SK-N-SH (cell line): ENCODE measurements at regions not wholly inside any gene's neighbourhood (a gene's known extent, or its start where the extent isn't known, plus 50 kb on each side); places are given as distances from the start of the nearest gene placed in this dataset.

Experiments used
- FOXM1 ChIP-seq: IDR thresholded peaks from 2 replicates; pipeline ENCODE4 v1.4.0; 2012; ENCODE audit warnings: low read depth, mild to moderate bottlenecking
- MXI1 ChIP-seq: IDR thresholded peaks from 2 replicates; pipeline ENCODE4 v1.6.1; 2012; ENCODE audit warnings: mild to moderate bottlenecking, low read depth, low read length, improper control_type of control experiment
- NFIC ChIP-seq: IDR thresholded peaks from 2 replicates; pipeline ENCODE4 v1.4.0; 2012; ENCODE audit warnings: borderline replicate concordance
- POLR2AphosphoS5 ChIP-seq: IDR thresholded peaks from 2 replicates; pipeline ENCODE4 v1.6.1; 2012; ENCODE audit warnings: low read depth, low read length
- RAD21 ChIP-seq: IDR thresholded peaks from 2 replicates; pipeline ENCODE4 v1.6.1; 2012; ENCODE audit warnings: mild to moderate bottlenecking, low read length
- RCOR1 ChIP-seq: fragments of 150-350 bp; IDR thresholded peaks from 2 replicates; pipeline ENCODE4 v1.6.1; 2017; ENCODE audit warnings: antibody characterized with exemption, low read length
- REST ChIP-seq: IDR thresholded peaks from 2 replicates; pipeline ENCODE4 v1.6.1; 2012; ENCODE audit warnings: mild to moderate bottlenecking, low read depth, low read length, moderate library complexity
- TAF1 ChIP-seq: IDR thresholded peaks from 2 replicates; pipeline ENCODE4 v1.6.1; 2012; ENCODE audit warnings: low read depth, mild to moderate bottlenecking, low read length, moderate library complexity, borderline replicate concordance
- TF ChIP-seq, protein P1 (sequence below): fragments of 200-600 bp; sonication (generic); IDR thresholded peaks from 2 replicates; pipeline ENCODE4 v1.6.1; 2017; ENCODE audit warnings: antibody characterized with exemption, mild to moderate bottlenecking, moderate library complexity

DNA sequence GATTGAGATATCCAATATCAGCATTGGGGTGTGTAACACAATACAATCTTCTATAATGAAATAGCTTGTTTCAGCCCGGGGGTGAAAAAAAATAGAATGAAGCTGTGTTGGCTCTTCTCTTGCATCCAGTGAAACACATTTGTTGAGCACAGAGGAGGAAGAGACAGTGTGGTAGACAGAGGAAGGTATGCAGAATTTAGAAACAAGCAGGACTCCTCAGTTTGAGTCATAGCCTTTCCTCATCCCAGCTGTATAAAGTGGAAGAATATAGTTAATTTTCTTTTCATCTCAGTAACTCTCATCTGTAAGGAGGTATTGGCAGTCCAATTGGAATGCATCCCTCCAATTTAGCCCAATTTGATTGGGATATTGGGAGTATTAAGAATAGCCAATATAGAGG lies 302.2 kb upstream of the VLDLR start:
- TF ChIP-seq POLR2AphosphoS5 (no peak), RAD21 (no peak), NFIC (no peak), FOXM1 (no peak), TAF1 (no peak), RCOR1 (no peak), MXI1 (no peak), REST (no peak)
- TF ChIP-seq, protein P1, sequence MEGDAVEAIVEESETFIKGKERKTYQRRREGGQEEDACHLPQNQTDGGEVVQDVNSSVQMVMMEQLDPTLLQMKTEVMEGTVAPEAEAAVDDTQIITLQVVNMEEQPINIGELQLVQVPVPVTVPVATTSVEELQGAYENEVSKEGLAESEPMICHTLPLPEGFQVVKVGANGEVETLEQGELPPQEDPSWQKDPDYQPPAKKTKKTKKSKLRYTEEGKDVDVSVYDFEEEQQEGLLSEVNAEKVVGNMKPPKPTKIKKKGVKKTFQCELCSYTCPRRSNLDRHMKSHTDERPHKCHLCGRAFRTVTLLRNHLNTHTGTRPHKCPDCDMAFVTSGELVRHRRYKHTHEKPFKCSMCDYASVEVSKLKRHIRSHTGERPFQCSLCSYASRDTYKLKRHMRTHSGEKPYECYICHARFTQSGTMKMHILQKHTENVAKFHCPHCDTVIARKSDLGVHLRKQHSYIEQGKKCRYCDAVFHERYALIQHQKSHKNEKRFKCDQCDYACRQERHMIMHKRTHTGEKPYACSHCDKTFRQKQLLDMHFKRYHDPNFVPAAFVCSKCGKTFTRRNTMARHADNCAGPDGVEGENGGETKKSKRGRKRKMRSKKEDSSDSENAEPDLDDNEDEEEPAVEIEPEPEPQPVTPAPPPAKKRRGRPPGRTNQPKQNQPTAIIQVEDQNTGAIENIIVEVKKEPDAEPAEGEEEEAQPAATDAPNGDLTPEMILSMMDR = no peak
